Naive thymus-derived CD4-positive, alpha-beta T cell (primary cell): ENCODE measurements at regions not wholly inside any gene's neighbourhood (a gene's known extent, or its start where the extent isn't known, plus 50 kb on each side); places are given as distances from the start of the nearest gene placed in this dataset.

Experiments used
- ATAC-seq: fragments of 150-1000 bp; cut with Tn5 transposase; 2 replicates; pipeline ENCODE4 v1.10.0; 2021; ENCODE audit warnings: mild to moderate bottlenecking, moderate library complexity
- CTCF ChIA-PET: fragments of 350-600 bp; sonication (Branson Sonifier 250); formaldehyde crosslinking; loops from one replicate; lab custom pipeline; 2021; ENCODE audit warnings: antibody characterized with exemption; lab: Charles Lee
- POLR2A ChIA-PET: fragments of 350-600 bp; sonication (Branson Sonifier 250); formaldehyde crosslinking; loops from one replicate; lab custom pipeline; 2021; ENCODE audit warnings: antibody characterized with exemption, inconsistent platforms; lab: Charles Lee
- DNase-seq, 9 donors: peaks; one replicate each; pipeline versions ENCODE4 v3.0.0 to v3.0.0-alpha.2; 2020 to 2022; ENCODE audit warnings: mixed read lengths in 1 of 9
- H3K27ac ChIP-seq: one replicate; pipeline ENCODE4 v1.7.0; 2013; ENCODE audit warnings: mild to moderate bottlenecking, low read depth, low read length, moderate library complexity
- H3K27me3 ChIP-seq, 2 donors: one replicate each; pipeline ENCODE4 v1.7.0; 2013; ENCODE audit warnings: low read length in 2 of 2, mild to moderate bottlenecking in 2 of 2, moderate library complexity in 2 of 2; ENCODE audit not compliant: control insufficient read depth in 2 of 2, insufficient read depth in 2 of 2
- H3K36me3 ChIP-seq, 3 experiments: 1 replicate in 2 of 3; 2 replicates in 1 of 3; pipeline ENCODE4 v1.7.0; 2013; ENCODE audit warnings: low read length in 3 of 3, mild to moderate bottlenecking in 3 of 3, moderate library complexity in 1 of 3; ENCODE audit not compliant: insufficient read depth in 3 of 3, control insufficient read depth in 2 of 3
- H3K4me1 ChIP-seq, 2 donors: one replicate each; pipeline ENCODE4 v1.7.0; 2013; ENCODE audit warnings: low read length in 2 of 2, mild to moderate bottlenecking in 2 of 2, moderate library complexity in 1 of 2; ENCODE audit not compliant: control insufficient read depth in 2 of 2, insufficient read depth in 2 of 2
- H3K4me3 ChIP-seq: 2 replicates; pipeline ENCODE4 v1.7.0; 2013; ENCODE audit warnings: mild to moderate bottlenecking, low read length
- H3K9me3 ChIP-seq, 3 experiments: 1 replicate in 2 of 3; 2 replicates in 1 of 3; pipeline ENCODE4 v1.7.0; 2013; ENCODE audit warnings: low read length in 3 of 3; ENCODE audit not compliant: control insufficient read depth in 2 of 3
- H3K27ac Mint-ChIP-seq, 9 donors: one replicate each; pipeline ENCODE4 v1.8.0; 2020 to 2022; ENCODE audit warnings: mixed read lengths in 9 of 9, mild to moderate bottlenecking in 8 of 9, moderate library complexity in 5 of 9, inconsistent platforms in 2 of 9
- H3K27me3 Mint-ChIP-seq, 5 donors: one replicate each; pipeline ENCODE4 v1.8.0; 2021 to 2022; ENCODE audit warnings: mixed read lengths in 5 of 5, mild to moderate bottlenecking in 1 of 5
- H3K36me3 Mint-ChIP-seq, 5 donors: one replicate each; pipeline ENCODE4 v1.8.0; 2020 to 2022; ENCODE audit warnings: mixed read lengths in 5 of 5, mild to moderate bottlenecking in 3 of 5, inconsistent platforms in 1 of 5
- H3K4me1 Mint-ChIP-seq, 7 donors: one replicate each; pipeline ENCODE4 v1.8.0; 2020 to 2022; ENCODE audit warnings: mixed read lengths in 7 of 7, mild to moderate bottlenecking in 3 of 7, inconsistent platforms in 1 of 7
- H3K4me3 Mint-ChIP-seq, 10 donors: one replicate each; pipeline ENCODE4 v1.8.0; 2020 to 2022; ENCODE audit warnings: mild to moderate bottlenecking in 10 of 10, mixed read lengths in 10 of 10, moderate library complexity in 6 of 10, inconsistent platforms in 2 of 10
- H3K9me3 Mint-ChIP-seq, 11 donors: one replicate each; pipeline ENCODE4 v1.8.0; 2020 to 2022; ENCODE audit warnings: mixed read lengths in 11 of 11, mild to moderate bottlenecking in 4 of 11, inconsistent platforms in 1 of 11, moderate library complexity in 1 of 11
- intact Hi-C, 2 donors: fragments of 100-400 bp; cut with micrococcal nuclease; formaldehyde crosslinking; loops; one replicate each; pipeline ENCODE4 v1.15.1; 2023

DNA sequence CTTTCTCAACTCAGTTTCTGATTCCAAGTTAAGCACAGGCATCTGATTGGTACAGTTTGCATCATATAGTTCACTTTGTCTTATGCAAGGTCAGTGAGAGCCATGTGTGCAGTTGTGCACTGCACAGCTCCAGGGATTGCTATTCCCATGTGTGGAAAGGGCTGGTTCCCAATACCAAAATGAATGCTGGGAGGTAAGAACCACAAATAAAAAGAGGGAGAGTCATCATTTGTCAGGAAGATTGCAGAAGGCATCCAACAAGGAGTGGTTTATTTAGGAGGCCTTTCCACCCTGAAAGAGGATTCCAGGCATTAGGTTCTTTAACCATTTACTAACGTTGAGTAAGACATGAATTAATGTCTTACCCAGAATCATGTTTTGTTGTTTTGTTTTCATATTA lies 141.2 kb upstream of the ST6GAL2 start:
- Mint-ChIP-seq H3K36me3 (peaks cover 0 to 3% (median 0%) of the 10 kb centered on the region in 5 donors), H3K4me3 (no peak overlapping the region), H3K27me3 (peaks cover 0 to 4% (median 0%) of the 10 kb centered on the region in 5 donors), H3K27ac (no peak overlapping the region), H3K4me1 (no peaks in the 10 kb centered on the region), H3K9me3 (peaks cover 0 to 11% (median 4%) of the 10 kb centered on the region in 11 donors)
- Histone ChIP-seq H3K4me3 (no peak overlapping the region), H3K36me3 (no peaks in the 10 kb centered on the region), H3K27ac (no peak overlapping the region), H3K4me1 (no peaks in the 10 kb centered on the region), H3K9me3 (no peaks in the 10 kb centered on the region), H3K27me3 (no peaks in the 10 kb centered on the region)
- CTCF ChIA-PET, result no interaction called here
- intact Hi-C loops, result no loop called here
- POLR2A ChIA-PET, result no interaction called here
- DNase-seq (no peak), ATAC-seq (no peak)

DNA sequence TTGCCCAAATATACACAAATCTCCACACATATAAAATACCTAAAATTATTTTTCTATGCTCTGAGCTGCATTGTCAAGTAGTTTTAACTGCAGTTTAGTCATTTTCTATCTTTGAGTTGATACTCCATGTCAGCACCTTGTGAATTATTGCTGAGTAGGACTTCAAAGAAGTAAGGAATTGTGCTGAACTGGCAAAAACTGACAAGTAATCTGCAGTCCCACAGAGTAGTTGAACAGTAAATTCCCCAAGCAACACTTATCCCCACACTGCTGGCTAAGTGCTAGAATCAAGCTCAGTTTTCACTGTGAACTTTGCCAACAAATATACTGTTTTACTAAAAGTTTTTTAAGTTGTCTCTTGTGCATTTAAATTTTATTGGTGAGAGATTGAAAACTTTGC lies 141.8 kb upstream of the ST6GAL2 start:
- intact Hi-C loops, result no loop called here
- peaks cover 0 to 3% (median 0%) of the 10 kb centered on the region in 5 donors for H3K36me3 Mint-ChIP-seq
- DNase-seq (no peak), ATAC-seq (no peak)
- Histone ChIP-seq H3K4me3 (no peak overlapping the region), H3K27me3 (no peaks in the 10 kb centered on the region), H3K4me1 (no peaks in the 10 kb centered on the region), H3K9me3 (no peaks in the 10 kb centered on the region), H3K36me3 (no peaks in the 10 kb centered on the region), H3K27ac (no peak overlapping the region)
- H3K27me3 Mint-ChIP-seq, result peaks cover 0 to 4% (median 0%) of the 10 kb centered on the region in 5 donors
- H3K9me3 Mint-ChIP-seq, result peaks cover 0 to 11% (median 4%) of the 10 kb centered on the region in 11 donors
- no peak overlapping the region for H3K27ac Mint-ChIP-seq
- CTCF ChIA-PET, result no interaction called here
- H3K4me3 Mint-ChIP-seq, result no peak overlapping the region
- H3K4me1 Mint-ChIP-seq, result no peaks in the 10 kb centered on the region
- POLR2A ChIA-PET, result no interaction called here

DNA sequence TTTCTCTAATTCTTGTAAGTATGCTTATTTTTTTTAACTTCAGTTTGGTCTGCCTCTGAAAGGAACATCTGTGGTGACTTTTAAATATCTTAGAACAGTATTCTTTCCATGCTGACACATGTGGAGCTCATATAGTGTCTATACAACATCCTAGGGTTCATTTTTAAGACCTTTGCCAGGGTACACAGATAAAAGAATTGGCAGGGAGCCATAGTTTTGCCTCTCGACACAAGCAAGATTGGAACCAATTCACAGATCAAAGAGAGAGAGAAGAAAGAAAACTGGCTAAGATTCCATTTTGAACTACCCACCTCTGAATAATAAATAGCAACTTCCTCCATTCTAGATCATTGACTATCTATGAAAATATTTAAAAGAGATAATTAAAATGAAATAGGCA lies 142.7 kb upstream of the ST6GAL2 start:
- DNase-seq (no peak), ATAC-seq (no peak)
- ChIA-PET POLR2A (no interaction called here), CTCF (no interaction called here)
- intact Hi-C loops, result no loop called here
- Histone ChIP-seq H3K4me1 (no peaks in the 10 kb centered on the region), H3K27me3 (no peaks in the 10 kb centered on the region), H3K27ac (no peak overlapping the region), H3K36me3 (no peaks in the 10 kb centered on the region), H3K9me3 (no peaks in the 10 kb centered on the region), H3K4me3 (no peak overlapping the region)
- no peak overlapping the region for H3K27ac Mint-ChIP-seq
- no peaks in the 10 kb centered on the region for H3K4me1 Mint-ChIP-seq
- no peak overlapping the region for H3K4me3 Mint-ChIP-seq
- H3K36me3 Mint-ChIP-seq, result peaks cover 0 to 3% (median 0%) of the 10 kb centered on the region in 5 donors
- H3K27me3 Mint-ChIP-seq, result peaks cover 0 to 4% (median 0%) of the 10 kb centered on the region in 5 donors
- peaks cover 0 to 11% (median 4%) of the 10 kb centered on the region in 11 donors for H3K9me3 Mint-ChIP-seq

DNA sequence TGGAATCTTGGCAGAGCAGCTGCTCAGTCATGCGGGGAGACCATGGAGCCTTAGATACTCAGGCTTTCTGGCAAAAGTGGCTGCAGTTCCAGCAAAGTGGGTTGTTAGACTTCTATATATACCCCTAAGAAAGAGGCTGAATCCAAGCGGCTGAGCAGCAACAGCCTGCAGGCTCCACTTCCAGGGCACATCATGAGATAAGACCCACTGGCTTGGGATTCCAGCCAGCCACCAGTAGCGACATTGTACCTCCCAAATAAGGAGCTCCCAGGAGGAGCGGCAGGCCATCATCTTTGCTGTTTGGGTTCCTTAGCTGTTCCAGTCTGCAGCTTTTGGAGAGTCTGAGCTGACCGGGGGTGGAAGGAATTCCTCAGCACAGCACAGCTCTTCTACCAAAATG lies 150.3 kb upstream of the ST6GAL2 start:
- no peak overlapping the region for H3K4me3 Mint-ChIP-seq
- Histone ChIP-seq H3K36me3 (no peaks in the 10 kb centered on the region), H3K27me3 (no peaks in the 10 kb centered on the region), H3K4me3 (no peak overlapping the region), H3K4me1 (no peaks in the 10 kb centered on the region), H3K9me3 (no peaks in the 10 kb centered on the region), H3K27ac (no peak overlapping the region)
- ATAC-seq (no peak), DNase-seq (no peak)
- ChIA-PET CTCF (no interaction called here), POLR2A (no interaction called here)
- no peaks in the 10 kb centered on the region for H3K4me1 Mint-ChIP-seq
- no peaks in the 10 kb centered on the region for H3K27me3 Mint-ChIP-seq
- H3K9me3 Mint-ChIP-seq, result peaks cover 3 to 27% (median 9%) of the 10 kb centered on the region in 11 donors
- intact Hi-C loops, result no loop called here
- no peak overlapping the region for H3K27ac Mint-ChIP-seq
- H3K36me3 Mint-ChIP-seq, result peaks cover 0 to 5% (median 0%) of the 10 kb centered on the region in 5 donors

DNA sequence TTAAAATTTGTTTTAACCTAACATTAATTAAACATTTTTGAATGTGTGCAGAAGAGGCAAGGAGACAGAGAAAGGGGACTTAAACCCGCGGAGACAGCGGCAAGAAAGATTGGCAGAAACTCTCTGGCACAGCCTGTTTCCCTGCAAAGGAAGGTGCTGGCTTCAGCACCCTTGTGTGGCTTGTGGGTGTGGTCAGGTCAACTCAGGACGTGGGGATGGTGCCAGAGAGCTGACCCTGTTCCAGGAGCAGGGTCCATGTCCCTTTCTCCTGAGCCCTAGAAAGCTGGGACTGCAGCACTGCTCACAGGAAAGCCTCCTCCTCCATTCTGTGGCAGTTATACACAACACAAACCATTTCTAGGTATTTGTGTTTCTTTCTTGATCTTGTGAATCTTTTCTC lies 176.2 kb upstream of the ST6GAL2 start:
- Mint-ChIP-seq H3K27ac (no peak overlapping the region), H3K4me1 (no peaks in the 10 kb centered on the region), H3K27me3 (no peaks in the 10 kb centered on the region), H3K4me3 (no peak overlapping the region), H3K9me3 (peaks cover 0 to 7% (median 0%) of the 10 kb centered on the region in 11 donors), H3K36me3 (no peaks in the 10 kb centered on the region)
- H3K9me3 ChIP-seq, result no peaks in the 10 kb centered on the region
- no peaks in the 10 kb centered on the region for H3K4me1 ChIP-seq
- DNase-seq, result no peak
- POLR2A ChIA-PET, result no interaction called here
- no peaks in the 10 kb centered on the region for H3K36me3 ChIP-seq
- no peak overlapping the region for H3K27ac ChIP-seq
- H3K27me3 ChIP-seq, result no peaks in the 10 kb centered on the region
- CTCF ChIA-PET, result no interaction called here
- no peak overlapping the region for H3K4me3 ChIP-seq
- intact Hi-C loops, result no loop called here
- ATAC-seq, result no peak

DNA sequence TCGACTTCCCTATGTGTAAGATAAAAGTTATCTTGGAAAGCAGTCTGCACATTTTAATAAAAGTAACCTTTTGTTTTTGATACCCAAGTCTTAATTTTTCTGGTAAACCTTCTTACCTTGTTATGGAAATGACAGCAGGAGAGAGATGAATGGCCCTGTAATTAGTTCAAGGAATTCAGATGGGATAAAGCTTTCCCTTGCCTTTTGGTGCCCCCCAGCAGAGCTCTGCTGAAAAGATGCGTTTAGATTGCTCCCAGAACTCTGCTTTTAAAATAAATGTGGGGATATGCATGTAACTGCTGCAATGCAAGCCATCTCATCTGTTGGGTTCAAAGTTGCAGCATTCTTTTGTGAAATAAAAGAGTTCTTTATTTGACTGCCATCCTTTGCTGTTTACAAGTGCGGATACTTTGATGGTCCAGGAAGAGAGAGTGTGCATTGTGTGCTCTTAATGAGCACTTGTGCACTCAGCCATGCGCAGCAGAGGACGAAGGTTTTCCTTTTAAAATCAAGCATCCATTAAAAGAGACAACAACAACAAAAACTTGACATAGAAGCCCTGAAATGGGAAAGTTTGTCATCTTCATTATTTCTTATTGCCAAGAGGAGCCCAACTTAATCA lies 176.7 kb upstream of the ST6GAL2 start:
- Mint-ChIP-seq H3K36me3 (no peaks in the 10 kb centered on the region), H3K27ac (no peak overlapping the region), H3K4me1 (no peaks in the 10 kb centered on the region), H3K4me3 (no peak overlapping the region), H3K27me3 (no peaks in the 10 kb centered on the region), H3K9me3 (peaks cover 0 to 7% (median 0%) of the 10 kb centered on the region in 11 donors)
- ChIA-PET POLR2A (no interaction called here), CTCF (no interaction called here)
- Histone ChIP-seq H3K4me1 (no peaks in the 10 kb centered on the region), H3K27me3 (no peaks in the 10 kb centered on the region), H3K36me3 (no peaks in the 10 kb centered on the region), H3K27ac (no peak overlapping the region), H3K4me3 (no peak overlapping the region), H3K9me3 (no peaks in the 10 kb centered on the region)
- DNase-seq, result no peak
- intact Hi-C loops, result no loop called here
- ATAC-seq, result no peak

DNA sequence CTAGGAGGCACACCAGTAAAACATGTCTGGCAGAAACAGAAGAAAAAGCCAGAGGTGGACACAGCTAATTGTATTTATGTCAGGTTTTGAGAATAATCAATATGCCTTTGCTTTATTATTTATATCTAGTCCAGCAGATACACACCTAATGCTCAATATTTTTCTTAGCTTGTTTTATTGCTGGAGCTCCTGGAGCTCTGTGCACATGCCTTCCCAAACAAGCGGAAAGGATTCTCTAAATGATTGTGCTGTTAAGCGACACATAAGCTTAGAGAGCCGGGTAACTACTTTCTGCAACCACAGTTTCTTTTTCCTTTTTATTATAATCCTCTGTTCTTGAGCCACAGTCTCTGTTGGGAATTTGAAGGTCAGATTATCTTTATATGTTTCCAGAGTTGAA lies 177.3 kb upstream of the ST6GAL2 start:
- Mint-ChIP-seq H3K4me1 (no peaks in the 10 kb centered on the region), H3K36me3 (no peaks in the 10 kb centered on the region), H3K9me3 (peaks cover 0 to 7% (median 0%) of the 10 kb centered on the region in 11 donors), H3K27ac (no peak overlapping the region), H3K4me3 (no peak overlapping the region), H3K27me3 (no peaks in the 10 kb centered on the region)
- ATAC-seq, result no peak
- Histone ChIP-seq H3K36me3 (no peaks in the 10 kb centered on the region), H3K27ac (no peak overlapping the region), H3K27me3 (no peaks in the 10 kb centered on the region), H3K4me3 (no peak overlapping the region), H3K9me3 (no peaks in the 10 kb centered on the region), H3K4me1 (no peaks in the 10 kb centered on the region)
- ChIA-PET POLR2A (no interaction called here), CTCF (no interaction called here)
- intact Hi-C loops, result no loop called here
- no peak for DNase-seq
